GM21515 (cell line): ENCODE measurements at regions not wholly inside any gene's neighbourhood (a gene's known extent, or its start where the extent isn't known, plus 50 kb on each side); places are given as distances from the start of the nearest gene placed in this dataset.
"Not testable (repeated sequence)": the region's sequence is repeated elsewhere in the genome, so short reads cannot be mapped to it uniquely, and the experiment has no call there.

ENCODE experiments used
- ATAC-seq: cut with Tn5 transposase; IDR thresholded peaks from one replicate; pipeline ENCODE4 v1.9.1; 2021; ENCODE audit not compliant: unreplicated experiment

- ATAC-seq = no peak
Measured at GRCh38 chr2:65918760-65919187, 486.4 kb upstream of the SPRED2 start.

- ATAC-seq = no peak
Measured at GRCh38 chr2:65917986-65918385, 485.6 kb upstream of the SPRED2 start.

DNA sequence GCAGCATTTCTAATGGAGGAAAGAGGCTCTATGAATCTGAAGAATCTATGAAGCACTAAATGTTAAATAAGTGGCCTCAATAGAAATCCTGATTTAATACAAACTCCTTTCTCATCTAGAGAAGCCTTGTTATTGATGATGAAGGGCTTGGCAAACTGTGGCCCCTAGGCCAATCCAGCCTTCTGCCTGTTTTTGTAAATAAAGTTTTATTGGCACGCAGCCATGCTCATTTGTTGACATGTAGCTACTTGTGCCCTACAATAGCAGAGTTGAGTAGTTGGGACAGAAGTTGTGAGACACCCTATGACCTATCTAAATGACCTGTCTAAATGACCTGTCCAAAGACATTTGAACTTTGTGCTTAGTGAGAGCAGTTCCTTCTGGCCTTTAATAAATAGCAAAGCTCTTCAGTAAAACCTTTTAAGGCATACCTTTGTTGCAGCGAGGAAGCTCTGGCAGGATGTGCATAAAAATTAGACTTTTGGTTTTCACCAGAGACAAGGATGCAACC is 484.4 kb upstream of the SPRED2 start:
- no peak for ATAC-seq

GRCh38 chr2:65916177-65916576 is 483.8 kb upstream of the SPRED2 start:
- no peak for ATAC-seq

- no peak for ATAC-seq
Measured at GRCh38 chr2:65915273-65915672, 482.9 kb upstream of the SPRED2 start.

GRCh38 chr2:65914244-65914786 is 481.9 kb upstream of the SPRED2 start:
- ATAC-seq = no peak

DNA sequence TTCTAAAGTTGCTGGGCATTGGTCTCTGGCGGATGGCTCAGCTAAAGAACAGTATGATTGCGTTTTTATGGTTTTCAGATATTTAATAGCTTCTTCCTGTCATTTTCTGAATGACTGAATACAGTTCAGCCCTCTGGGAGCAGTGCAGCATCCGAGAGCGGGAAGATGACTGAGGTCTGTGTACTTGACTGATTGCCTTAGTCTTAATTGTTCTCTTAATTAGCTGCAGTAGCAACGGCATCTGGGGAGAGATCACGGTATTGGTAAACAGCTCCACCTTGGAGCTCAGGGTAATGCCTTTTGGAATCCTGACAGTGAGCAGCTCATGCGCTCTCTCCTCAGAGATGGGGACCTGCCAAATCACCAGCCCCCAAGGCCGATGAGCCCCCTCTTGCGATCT is 481.4 kb upstream of the SPRED2 start:
- ATAC-seq = no peak

GRCh38 chr2:65901756-65902155 is 469.4 kb upstream of the SPRED2 start:
- no peak for ATAC-seq

DNA sequence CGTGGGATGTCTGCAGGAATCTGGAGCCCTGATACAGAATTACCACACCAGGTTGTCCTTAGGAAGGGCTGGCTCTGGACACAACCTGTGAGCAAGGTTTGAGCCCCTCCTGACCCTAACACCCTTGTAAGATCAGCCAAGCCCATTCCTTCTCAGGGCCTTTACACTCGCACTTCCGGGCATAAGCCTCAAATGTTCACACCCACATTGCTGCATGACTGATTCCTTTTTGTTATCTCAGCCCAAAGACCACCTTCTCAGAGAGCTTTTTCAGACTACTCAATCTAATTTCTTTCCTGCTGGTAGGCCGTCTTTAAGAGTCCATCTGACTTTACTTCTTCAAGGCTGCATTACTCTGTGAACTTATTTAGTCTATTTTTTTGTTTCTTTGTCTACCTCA is 464.0 kb upstream of the SPRED2 start:
- ATAC-seq = no peak

DNA sequence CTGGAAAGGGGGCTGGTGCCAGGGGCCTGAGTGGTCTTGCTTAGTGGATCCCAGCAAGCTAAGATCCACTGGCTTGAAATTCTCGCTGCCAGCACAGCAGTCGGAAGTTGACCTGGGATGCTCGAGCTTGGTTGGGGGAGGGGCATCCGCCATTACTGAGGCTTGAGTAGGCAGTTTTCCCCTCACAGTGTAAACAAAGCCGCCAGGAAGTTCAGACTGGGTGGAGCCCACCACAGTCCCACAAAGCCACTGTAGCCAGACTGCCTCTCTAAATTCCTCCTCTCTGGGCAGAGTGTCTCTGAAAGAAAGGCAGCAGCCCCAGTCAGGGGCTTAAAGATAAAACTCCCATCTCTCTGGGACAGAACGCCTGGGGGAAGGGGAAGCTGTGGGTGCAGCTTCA is 457.7 kb upstream of the SPRED2 start:
- not testable (repeated sequence) for ATAC-seq

DNA sequence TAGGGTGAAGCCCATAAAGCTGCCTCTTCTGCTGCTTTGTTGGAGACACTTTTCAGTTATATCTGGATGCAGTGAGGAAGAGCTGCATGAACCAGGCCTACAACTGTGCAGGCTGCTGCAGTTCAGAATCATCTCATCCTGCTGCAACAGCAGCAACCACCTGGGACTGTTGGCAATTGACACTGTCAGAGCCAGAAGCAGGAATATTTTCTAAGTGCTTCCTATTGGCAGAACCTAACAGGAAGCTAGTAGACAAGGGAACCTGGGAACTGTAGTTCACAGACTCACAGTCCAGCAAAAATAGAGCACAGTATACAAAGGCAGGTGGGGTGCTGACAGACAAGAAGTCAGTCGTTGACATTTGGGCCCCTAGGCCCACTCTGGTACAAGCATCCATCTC is 452.9 kb upstream of the SPRED2 start:
- ATAC-seq = no peak

GRCh38 chr2:65881592-65881991 is 449.2 kb upstream of the SPRED2 start:
- no peak for ATAC-seq

- ATAC-seq = no peak
Measured at GRCh38 chr2:65880436-65880835, 448.0 kb upstream of the SPRED2 start.

GRCh38 chr2:65878011-65878340 is 445.6 kb upstream of the SPRED2 start:
- ATAC-seq = no peak

GRCh38 chr2:65877331-65878010 is 445.1 kb upstream of the SPRED2 start:
- no peak for ATAC-seq

- no peak for ATAC-seq
Measured at GRCh38 chr2:65876114-65876513, 443.7 kb upstream of the SPRED2 start.

DNA sequence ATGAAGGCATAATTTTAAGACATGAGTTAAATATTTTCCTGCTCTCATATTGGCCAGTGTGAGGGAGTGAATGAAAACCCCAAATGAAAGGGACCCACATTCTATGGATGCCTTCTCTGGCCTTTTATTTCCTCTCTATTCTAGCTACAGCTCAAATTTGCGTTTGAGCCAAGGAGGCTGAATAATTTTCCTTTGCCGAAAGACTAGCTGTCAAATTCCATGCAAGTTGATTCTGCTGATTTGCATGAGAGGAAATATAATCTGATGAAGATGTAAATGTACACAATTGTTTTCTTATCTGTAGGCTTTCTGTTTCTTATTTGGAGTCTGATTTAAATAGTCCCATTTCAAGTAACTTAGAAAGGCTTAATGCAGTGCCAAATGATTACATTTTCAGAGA is 438.4 kb upstream of the SPRED2 start:
- ATAC-seq = no peak

GRCh38 chr2:65869296-65869695 is 436.9 kb upstream of the SPRED2 start:
- no peak for ATAC-seq

- no peak for ATAC-seq
Measured at GRCh38 chr2:65868177-65868576, 435.8 kb upstream of the SPRED2 start.

- no peak for ATAC-seq
Measured at GRCh38 chr2:65867446-65867845, 435.0 kb upstream of the SPRED2 start.

- no peak for ATAC-seq
Measured at GRCh38 chr2:65866148-65866547, 433.7 kb upstream of the SPRED2 start.

DNA sequence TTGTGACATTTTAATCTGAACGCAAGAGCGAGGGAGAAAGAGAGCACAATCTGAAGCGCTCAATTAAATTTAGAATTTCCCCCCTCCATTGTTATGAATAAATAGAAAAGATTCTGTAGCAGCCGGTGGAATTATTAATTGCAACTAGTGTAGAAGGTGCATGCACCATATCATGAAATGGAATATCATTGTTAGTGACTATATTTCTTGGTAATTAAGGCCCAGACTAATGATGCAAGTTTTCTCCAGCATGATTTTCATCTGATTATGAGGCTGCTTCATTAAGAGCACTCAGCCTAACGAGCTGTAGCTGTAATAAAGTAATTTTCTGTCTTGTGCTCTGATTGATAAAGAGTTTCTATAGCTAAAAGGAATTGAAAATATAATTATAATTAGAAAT is 432.2 kb upstream of the SPRED2 start:
- no peak for ATAC-seq

DNA sequence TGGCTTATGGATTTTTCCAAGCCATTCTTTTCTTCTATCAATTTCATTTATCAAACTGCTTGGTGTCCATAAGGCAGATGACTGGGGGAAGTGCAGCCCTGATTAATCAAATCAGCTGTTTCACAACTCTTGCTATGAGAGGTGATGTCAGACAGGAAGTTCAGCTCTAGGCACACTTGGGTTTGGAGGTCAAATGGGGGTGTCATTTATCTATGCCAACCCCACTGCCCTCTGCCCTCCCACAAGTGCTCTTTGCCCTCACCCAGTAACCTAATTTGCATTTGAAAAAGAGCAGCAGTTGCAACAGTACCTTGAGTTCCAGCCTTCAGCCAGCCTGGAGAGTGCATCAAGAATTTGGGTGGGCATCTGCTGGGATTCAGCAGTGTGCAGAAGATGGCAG is 431.3 kb upstream of the SPRED2 start:
- no peak for ATAC-seq
